Ascending aorta (tissue), 2 donors: ENCODE measurements at regions not wholly inside any gene's neighbourhood (a gene's known extent, or its start where the extent isn't known, plus 50 kb on each side); places are given as distances from the start of the nearest gene placed in this dataset.
"Not testable (repeated sequence)": the region's sequence is repeated elsewhere in the genome, so short reads cannot be mapped to it uniquely, and the experiment has no call there.

ENCODE experiments used
- DNase-seq, 2 donors: peaks; one replicate each; pipeline ENCODE4 v3.0.0-alpha.2; 2019; ENCODE audit warnings: low spot score in 2 of 2
- H3K27ac ChIP-seq, 2 donors: fragments of 200-600 bp; sonication (generic); one replicate each; pipeline ENCODE4 v1.5.1; 2016 to 2017; ENCODE audit warnings: mild to moderate bottlenecking in 1 of 2
- H3K27me3 ChIP-seq: fragments of 200-600 bp; sonication (generic); one replicate; pipeline ENCODE4 v1.5.1; 2017
- H3K36me3 ChIP-seq, 2 donors: fragments of 200-600 bp; sonication (generic); one replicate each; pipeline ENCODE4 v1.5.1; 2016
- H3K4me1 ChIP-seq, 2 donors: fragments of 200-600 bp; sonication (generic); one replicate each; pipeline ENCODE4 v1.5.1; 2016 to 2017; ENCODE audit warnings: mild to moderate bottlenecking in 1 of 2
- H3K4me3 ChIP-seq, 2 donors: fragments of 200-600 bp; sonication (generic); one replicate each; pipeline ENCODE4 v1.5.1; 2016 to 2017; ENCODE audit warnings: mild to moderate bottlenecking in 1 of 2
- H3K9me3 ChIP-seq, 2 donors: fragments of 200-600 bp; sonication (generic); one replicate each; pipeline ENCODE4 v1.5.1; 2016
- CTCF ChIP-seq, 3 experiments: fragments of 200-600 bp in 2 of 3; fragments of 450-650 bp in 1 of 3; sonication (generic) in 2 of 3; IDR thresholded peaks; one replicate each; pipeline ENCODE4 v1.5.1; 2016 to 2019; ENCODE audit warnings: antibody characterized with exemption in 3 of 3, mild to moderate bottlenecking in 1 of 3, moderate library complexity in 1 of 3
- intact Hi-C: fragments of 100-400 bp; cut with DNase I; formaldehyde crosslinking; loops from one replicate; pipeline ENCODE4 v1.15.1; 2023

DNA sequence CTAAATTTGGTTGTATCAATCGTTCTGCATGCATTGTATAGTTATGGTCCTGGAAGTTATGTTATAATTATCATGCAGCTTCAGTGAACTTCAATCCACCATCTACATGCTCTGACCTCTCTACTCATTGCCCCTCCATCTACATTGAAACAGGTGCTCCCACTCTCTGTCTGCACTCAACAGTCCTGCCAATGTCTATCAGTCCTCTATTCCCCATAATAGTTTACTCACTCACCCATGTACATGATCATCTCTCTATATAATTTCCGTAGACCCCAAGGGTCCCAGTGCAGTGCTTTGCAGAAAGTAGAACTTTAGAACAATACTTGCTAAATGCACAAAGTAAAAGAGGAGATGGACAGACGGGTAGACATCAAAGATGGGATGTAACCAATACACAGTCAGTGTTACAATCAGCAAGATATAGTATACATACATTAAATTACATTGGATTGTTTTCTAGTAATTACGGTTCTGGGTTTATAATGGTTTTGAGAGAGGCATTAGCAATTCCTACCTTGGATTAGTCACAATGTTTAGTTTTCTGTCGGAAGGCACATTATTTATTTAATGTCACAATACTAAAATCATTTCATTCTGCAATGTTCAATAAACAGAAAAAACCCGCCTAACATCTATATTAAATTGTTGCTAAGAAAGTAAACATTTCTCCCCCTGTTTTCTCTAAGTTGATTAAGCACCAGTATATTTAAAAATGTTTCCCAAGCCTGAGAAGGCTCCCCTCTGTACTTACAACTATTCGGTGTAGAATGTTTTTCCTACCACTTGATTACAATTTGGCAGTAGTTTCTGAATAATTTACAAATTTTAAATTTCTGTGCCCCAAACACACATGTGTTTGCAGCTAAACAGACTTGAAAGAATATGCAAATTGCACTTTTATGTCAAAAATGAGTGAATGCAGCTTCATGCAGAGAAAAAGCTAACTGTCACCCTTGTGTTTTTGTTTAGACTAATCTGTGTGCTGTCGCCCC is 94.4 kb upstream of the SIX2 start:
- Histone ChIP-seq H3K4me3 (no peak overlapping the region), H3K9me3 (no peaks in the 10 kb centered on the region), H3K4me1 (no peaks in the 10 kb centered on the region), H3K27ac (no peak overlapping the region), H3K36me3 (no peaks in the 10 kb centered on the region), H3K27me3 (no peaks in the 10 kb centered on the region)
- intact Hi-C loops = no loop called here
- no peak for TF ChIP-seq CTCF (IDR thresholded peaks at IDR 0.05)
- DNase-seq = no peak

DNA sequence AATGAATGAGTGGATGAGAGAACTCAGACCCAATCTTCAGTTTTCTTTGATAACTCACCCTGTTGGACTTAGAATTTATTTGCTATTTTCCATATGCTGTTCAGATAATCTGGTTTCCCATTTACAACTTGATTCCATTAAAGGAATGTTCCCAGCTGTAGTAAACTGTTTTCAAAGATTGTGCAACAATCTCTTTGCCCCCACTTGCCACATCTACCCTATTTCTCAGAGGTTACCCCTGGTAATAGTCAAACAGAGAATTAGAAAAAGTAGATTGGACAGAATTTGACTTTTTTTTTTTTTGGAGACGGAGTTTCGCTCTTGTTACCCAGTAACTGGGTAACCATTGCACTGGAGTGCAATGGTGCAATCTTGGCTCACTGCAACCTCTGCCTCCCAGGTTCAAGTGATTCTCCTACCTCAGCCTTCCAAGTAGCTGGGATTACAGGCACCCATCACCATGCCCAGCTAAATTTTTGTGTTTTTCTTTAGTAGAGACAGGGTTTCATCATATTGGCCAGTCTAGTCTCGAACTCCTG is 93.4 kb upstream of the SIX2 start:
- H3K4me3 ChIP-seq = no peak overlapping the region
- intact Hi-C loops = no loop called here
- H3K27me3 ChIP-seq = no peaks in the 10 kb centered on the region
- no peaks in the 10 kb centered on the region for H3K36me3 ChIP-seq
- TF ChIP-seq CTCF (IDR thresholded peaks at IDR 0.05) = no peak
- H3K27ac ChIP-seq = no peak overlapping the region
- no peaks in the 10 kb centered on the region for H3K4me1 ChIP-seq
- DNase-seq = no peak
- H3K9me3 ChIP-seq = no peaks in the 10 kb centered on the region

DNA sequence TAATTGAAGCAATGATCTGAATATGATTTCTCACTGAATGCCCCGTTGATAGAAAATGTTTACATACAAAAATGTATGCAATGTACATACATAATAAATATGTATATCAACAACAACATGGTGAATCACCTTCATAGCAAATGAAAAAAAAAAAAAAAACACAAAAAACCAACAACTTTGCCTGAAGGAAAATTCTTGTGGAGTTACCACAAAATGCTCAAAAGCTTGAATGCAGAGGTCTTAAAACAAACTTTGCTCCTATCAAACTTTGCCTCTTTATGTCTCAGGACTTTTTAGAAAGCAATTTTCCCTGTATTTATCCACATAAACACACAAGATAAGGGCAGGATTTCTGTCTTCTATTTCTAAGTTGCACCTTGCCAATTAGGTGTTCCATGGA is 92.9 kb upstream of the SIX2 start:
- no peak overlapping the region for H3K4me3 ChIP-seq
- no peaks in the 10 kb centered on the region for H3K4me1 ChIP-seq
- no peaks in the 10 kb centered on the region for H3K9me3 ChIP-seq
- H3K27me3 ChIP-seq = no peaks in the 10 kb centered on the region
- no peaks in the 10 kb centered on the region for H3K36me3 ChIP-seq
- TF ChIP-seq CTCF (IDR thresholded peaks at IDR 0.05) = no peak
- H3K27ac ChIP-seq = no peak overlapping the region
- intact Hi-C loops = no loop called here
- no peak for DNase-seq

- no peak overlapping the region for H3K27ac ChIP-seq
- H3K27me3 ChIP-seq = no peaks in the 10 kb centered on the region
- no peaks in the 10 kb centered on the region for H3K9me3 ChIP-seq
- H3K4me3 ChIP-seq = no peak overlapping the region
- TF ChIP-seq CTCF (IDR thresholded peaks at IDR 0.05) = no peak
- intact Hi-C loops = no loop called here
- no peak for DNase-seq
- H3K4me1 ChIP-seq = no peaks in the 10 kb centered on the region
- no peaks in the 10 kb centered on the region for H3K36me3 ChIP-seq
Measured at GRCh38 chr2:45096996-45097395, 87.7 kb upstream of the SIX2 start.

DNA sequence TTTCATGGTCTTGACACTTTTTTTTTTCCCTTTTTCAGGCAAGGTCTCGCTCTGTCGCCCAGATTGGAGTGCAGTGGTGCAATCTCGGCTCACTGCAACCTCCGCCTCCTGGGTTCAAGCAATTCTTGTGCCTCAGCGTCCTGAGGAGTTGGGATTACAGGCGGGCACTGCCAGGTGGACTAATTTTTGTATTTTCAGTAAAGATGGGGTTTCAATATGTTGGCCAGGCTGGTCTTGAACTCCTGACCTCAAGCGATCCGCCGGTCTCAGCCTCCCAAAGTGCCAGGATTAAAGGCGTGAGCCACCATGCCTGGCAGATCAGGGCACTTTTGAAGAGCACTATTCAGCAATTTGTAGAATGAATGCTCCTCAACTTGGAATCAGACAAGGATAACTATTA is 86.8 kb upstream of the SIX2 start:
- H3K4me1 ChIP-seq, H3K27ac ChIP-seq, H3K9me3 ChIP-seq, H3K27me3 ChIP-seq, intact Hi-C loops, H3K4me3 ChIP-seq, H3K36me3 ChIP-seq, DNase-seq: not testable (repeated sequence)

- intact Hi-C loops = no loop called here
- H3K9me3 ChIP-seq = no peaks in the 10 kb centered on the region
- H3K27me3 ChIP-seq = no peaks in the 10 kb centered on the region
- no peaks in the 10 kb centered on the region for H3K36me3 ChIP-seq
- H3K4me3 ChIP-seq = no peak overlapping the region
- H3K4me1 ChIP-seq = no peaks in the 10 kb centered on the region
- DNase-seq = no peak
- TF ChIP-seq CTCF (IDR thresholded peaks at IDR 0.05) = no peak
- no peak overlapping the region for H3K27ac ChIP-seq
Measured at GRCh38 chr2:45093663-45094062, 84.4 kb upstream of the SIX2 start.
